ENCODE measurements at regions not wholly inside any gene's neighbourhood (a gene's known extent, or its start where the extent isn't known, plus 50 kb on each side); places are given as distances from the start of the nearest gene placed in this dataset.

GRCh38 chr2:12795851-12796250 lies 79.1 kb downstream of the TRIB2 start:
- no peak for DNase-seq (ENCODE audit: low read depth, low spot score)

GRCh38 chr2:12796657-12797056 lies 79.9 kb downstream of the TRIB2 start:
- DNase-seq (ENCODE audit: low read depth, low spot score) = no peak

GRCh38 chr2:12797815-12798214 lies 81.1 kb downstream of the TRIB2 start:
- DNase-seq (ENCODE audit: low read depth, low spot score) = no peak

- no peak for DNase-seq (ENCODE audit: low read depth, low spot score)
Observed at GRCh38 chr2:12803607-12804006, 86.9 kb downstream of the TRIB2 start.

- DNase-seq (ENCODE audit: low read depth, low spot score) = no peak
Observed at GRCh38 chr2:12804091-12804856, 87.5 kb downstream of the TRIB2 start.

GRCh38 chr2:12805033-12805432 lies 88.3 kb downstream of the TRIB2 start:
- no peak for DNase-seq (ENCODE audit: low read depth, low spot score)

- DNase-seq (ENCODE audit: low read depth, low spot score) = no peak
Observed at GRCh38 chr2:12806549-12807242, 90.0 kb downstream of the TRIB2 start.

GRCh38 chr2:12807907-12808810 lies 91.4 kb downstream of the TRIB2 start:
- no peak for DNase-seq (ENCODE audit: low read depth, low spot score)

GRCh38 chr2:12809526-12809925 lies 92.8 kb downstream of the TRIB2 start:
- no peak for DNase-seq (ENCODE audit: low read depth, low spot score)

- DNase-seq (ENCODE audit: low read depth, low spot score) = no peak
Observed at GRCh38 chr2:12811916-12812315, 95.2 kb downstream of the TRIB2 start.

GRCh38 chr2:12813166-12813565 lies 96.4 kb downstream of the TRIB2 start:
- DNase-seq (ENCODE audit: low read depth, low spot score) = no peak

GRCh38 chr2:12816379-12817306 lies 99.9 kb downstream of the TRIB2 start:
- no peak for DNase-seq (ENCODE audit: low read depth, low spot score)

GRCh38 chr2:12817870-12818269 lies 101.1 kb downstream of the TRIB2 start:
- DNase-seq (ENCODE audit: low read depth, low spot score) = no peak

- DNase-seq (ENCODE audit: low read depth, low spot score) = no peak
Observed at GRCh38 chr2:12818416-12819102, 101.8 kb downstream of the TRIB2 start.

GRCh38 chr2:12819103-12819475 lies 102.4 kb downstream of the TRIB2 start:
- DNase-seq (ENCODE audit: low read depth, low spot score) = no peak

- DNase-seq (ENCODE audit: low read depth, low spot score) = no peak
Observed at GRCh38 chr2:12819721-12820120, 103.0 kb downstream of the TRIB2 start.

- no peak for DNase-seq (ENCODE audit: low read depth, low spot score)
Observed at GRCh38 chr2:12821656-12822055, 104.9 kb downstream of the TRIB2 start.

- no peak for DNase-seq (ENCODE audit: low read depth, low spot score)
Observed at GRCh38 chr2:12824351-12824777, 107.6 kb downstream of the TRIB2 start.

GRCh38 chr2:12824778-12825379 lies 108.1 kb downstream of the TRIB2 start:
- no peak for DNase-seq (ENCODE audit: low read depth, low spot score)

- DNase-seq (ENCODE audit: low read depth, low spot score) = no peak
Observed at GRCh38 chr2:12826781-12827180, 110.0 kb downstream of the TRIB2 start.
